ENCODE measurements at regions not wholly inside any gene's neighbourhood (a gene's known extent, or its start where the extent isn't known, plus 50 kb on each side); places are given as distances from the start of the nearest gene placed in this dataset.

DNA sequence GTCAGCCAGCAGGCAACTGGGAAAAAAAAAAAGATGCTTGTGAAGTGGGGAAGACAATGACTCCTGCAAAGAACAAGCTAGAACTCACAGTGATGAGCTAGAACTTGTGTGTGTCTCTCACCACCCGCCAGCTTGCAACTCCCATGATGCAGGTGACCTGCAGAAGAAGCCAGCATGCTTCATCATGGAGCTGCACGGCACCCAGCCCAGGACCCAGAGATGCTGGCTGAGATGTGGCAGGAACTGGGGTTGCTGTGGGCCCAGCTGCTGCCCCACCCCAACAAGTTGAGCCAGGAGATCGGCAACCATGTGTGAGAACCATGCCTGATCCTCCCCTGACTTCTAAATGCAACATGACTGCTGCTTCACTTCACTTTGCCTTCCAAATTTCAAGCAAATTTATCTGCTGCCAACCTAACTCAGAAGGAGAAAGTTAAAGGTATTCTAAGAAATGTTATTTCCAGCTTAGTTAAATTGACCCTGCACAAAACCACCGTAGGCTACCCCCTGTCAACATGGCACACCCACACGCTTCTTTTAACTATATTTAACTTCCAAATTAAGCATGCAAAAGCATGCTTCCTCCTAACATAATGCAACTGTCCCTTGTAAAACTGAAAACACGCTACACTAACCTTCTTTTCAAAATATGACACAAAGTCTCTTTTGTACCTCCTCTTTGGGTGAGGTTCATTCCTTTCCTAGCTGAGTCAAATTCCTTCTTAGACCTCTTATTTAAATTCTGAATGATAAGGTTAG is 166.0 kb upstream of the IGSF21 start:
- no peak for DNase-seq (ENCODE audit: low read depth)
- no peak overlapping the region for H3K4me3 ChIP-seq (replicated peaks; ENCODE audit: low read depth, low read length)
- TF ChIP-seq, protein P1, sequence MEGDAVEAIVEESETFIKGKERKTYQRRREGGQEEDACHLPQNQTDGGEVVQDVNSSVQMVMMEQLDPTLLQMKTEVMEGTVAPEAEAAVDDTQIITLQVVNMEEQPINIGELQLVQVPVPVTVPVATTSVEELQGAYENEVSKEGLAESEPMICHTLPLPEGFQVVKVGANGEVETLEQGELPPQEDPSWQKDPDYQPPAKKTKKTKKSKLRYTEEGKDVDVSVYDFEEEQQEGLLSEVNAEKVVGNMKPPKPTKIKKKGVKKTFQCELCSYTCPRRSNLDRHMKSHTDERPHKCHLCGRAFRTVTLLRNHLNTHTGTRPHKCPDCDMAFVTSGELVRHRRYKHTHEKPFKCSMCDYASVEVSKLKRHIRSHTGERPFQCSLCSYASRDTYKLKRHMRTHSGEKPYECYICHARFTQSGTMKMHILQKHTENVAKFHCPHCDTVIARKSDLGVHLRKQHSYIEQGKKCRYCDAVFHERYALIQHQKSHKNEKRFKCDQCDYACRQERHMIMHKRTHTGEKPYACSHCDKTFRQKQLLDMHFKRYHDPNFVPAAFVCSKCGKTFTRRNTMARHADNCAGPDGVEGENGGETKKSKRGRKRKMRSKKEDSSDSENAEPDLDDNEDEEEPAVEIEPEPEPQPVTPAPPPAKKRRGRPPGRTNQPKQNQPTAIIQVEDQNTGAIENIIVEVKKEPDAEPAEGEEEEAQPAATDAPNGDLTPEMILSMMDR (IDR thresholded peaks at IDR 0.05; ENCODE audit: low read length, missing control alignments) = no peak

DNA sequence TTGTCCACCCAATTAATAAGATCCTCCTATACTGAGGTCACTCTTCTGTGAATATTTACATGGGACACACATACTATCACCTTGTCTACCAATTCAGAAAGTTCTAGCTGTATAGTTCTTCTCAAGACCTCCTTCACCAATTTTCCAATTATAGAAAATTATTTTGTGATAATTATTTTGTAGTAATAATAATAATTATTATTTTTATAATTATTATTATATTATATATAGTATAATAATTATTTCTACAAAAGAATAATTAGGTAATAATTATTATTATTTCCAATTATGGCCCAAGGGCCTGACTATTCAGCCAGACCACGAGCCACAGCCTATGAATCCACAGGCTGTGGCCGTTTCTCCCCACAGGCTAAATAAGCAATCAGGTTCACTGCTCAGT is 164.1 kb upstream of the IGSF21 start:
- no peak overlapping the region for H3K4me3 ChIP-seq (replicated peaks; ENCODE audit: low read depth, low read length)
- no peak for DNase-seq (ENCODE audit: low read depth)
- TF ChIP-seq, protein P1 (IDR thresholded peaks at IDR 0.05; ENCODE audit: low read length, missing control alignments) = no peak

DNA sequence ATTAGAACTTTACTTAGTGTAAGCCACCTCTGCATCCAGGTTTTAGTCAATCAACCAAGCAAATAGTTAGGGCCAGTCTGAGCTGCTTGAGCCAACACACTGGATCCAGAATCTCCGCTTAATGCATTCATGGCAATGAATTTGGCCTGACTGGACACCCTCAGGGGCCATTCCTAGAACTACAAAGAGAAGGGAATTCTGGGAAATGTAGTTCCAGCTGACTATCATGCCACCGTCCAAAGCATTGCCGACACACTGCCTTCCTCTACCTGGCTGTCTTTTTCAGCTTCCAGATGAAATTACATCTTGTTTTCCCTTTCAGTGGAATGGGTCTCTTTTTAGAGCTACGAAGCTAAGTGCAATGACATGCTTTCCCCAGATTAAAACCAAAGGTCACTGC is 163.0 kb upstream of the IGSF21 start:
- no peak for DNase-seq (ENCODE audit: low read depth)
- no peak overlapping the region for H3K4me3 ChIP-seq (replicated peaks; ENCODE audit: low read depth, low read length)
- TF ChIP-seq, protein P1 (IDR thresholded peaks at IDR 0.05; ENCODE audit: low read length, missing control alignments) = no peak

DNA sequence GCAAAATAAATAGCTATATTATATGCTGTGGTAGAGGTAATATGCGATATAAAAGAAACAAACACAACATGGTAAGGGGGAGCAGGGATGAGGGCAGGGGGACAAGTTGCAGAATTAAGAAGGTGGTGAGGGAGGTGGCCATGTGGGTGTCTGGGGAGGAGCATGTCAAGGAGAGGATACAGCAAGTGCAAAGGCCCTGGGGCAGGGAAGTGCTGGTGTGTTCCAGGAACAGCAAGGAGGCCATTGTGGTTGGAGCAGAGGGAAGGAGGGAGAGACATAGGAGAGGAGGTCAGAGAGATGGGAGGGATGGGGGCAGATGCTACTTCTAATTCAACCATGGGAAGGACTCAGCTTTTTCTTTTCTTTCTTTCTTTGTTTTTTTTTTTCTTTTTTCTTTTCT is 161.2 kb upstream of the IGSF21 start:
- H3K4me3 ChIP-seq (replicated peaks; ENCODE audit: low read depth, low read length) = no peak overlapping the region
- TF ChIP-seq, protein P1 (IDR thresholded peaks at IDR 0.05; ENCODE audit: low read length, missing control alignments) = no peak
- DNase-seq (ENCODE audit: low read depth) = no peak

DNA sequence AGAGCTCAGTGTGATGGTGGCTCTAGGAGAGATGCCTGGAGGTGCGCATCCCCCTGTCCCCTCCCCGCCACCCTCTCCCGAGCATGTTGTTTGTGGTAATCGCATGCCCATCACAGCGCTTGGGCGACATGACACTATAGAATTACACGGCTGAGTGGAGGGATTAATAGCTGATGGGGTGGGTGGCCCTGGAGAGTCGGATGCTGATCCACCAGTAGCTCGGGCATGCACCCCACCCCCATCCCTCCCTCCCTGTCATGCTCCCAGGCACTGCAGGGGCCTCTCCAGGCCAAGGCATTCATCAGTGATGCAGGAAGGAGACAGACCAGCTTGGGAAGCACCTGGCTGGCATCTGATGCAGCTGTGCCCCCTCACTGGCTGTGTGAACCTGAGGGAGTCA is 159.0 kb upstream of the IGSF21 start:
- H3K4me3 ChIP-seq (replicated peaks; ENCODE audit: low read depth, low read length) = no peak overlapping the region
- DNase-seq (ENCODE audit: low read depth) = no peak
- TF ChIP-seq, protein P1 (IDR thresholded peaks at IDR 0.05; ENCODE audit: low read length, missing control alignments) = no peak

DNA sequence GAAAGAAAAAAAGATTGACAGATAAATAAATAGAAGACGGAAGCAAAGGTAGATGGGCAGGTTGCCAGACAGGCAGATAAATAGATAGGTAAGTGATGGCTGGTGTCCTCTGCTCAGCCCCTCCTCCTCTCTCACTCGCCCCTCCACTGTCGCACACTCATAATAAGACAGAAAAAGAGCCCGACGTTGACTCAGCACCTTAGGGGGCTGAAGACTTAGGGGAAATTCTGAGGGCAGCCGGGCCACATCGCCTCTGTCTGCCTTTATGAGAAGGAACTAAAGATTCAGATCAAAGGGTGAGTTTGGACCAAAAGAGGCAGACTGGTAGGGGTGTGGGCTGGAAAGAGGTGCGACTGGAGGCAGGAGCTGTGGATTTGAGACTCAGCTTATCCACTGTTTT is 158.1 kb upstream of the IGSF21 start:
- no peak overlapping the region for H3K4me3 ChIP-seq (replicated peaks; ENCODE audit: low read depth, low read length)
- no peak for DNase-seq (ENCODE audit: low read depth)
- TF ChIP-seq, protein P1 (IDR thresholded peaks at IDR 0.05; ENCODE audit: low read length, missing control alignments) = no peak

DNA sequence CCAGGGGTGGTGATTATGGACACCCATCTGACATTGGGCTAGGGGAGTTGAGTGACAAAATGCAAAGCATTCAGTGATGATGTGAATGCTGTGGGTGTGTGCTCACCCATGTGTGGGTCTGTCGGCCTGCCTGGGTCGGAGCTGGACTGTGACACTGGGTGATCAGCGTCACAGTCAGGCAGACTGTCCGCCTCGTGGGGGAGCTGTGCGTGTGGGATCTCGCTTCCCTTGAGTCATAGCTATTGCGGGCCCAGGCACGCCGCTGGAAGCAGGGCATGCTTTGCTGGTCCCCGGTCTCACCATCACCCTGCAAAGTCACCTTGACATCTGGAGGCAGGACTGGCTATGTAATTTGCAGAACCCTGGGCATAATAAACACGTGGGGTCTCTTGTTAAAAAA is 156.9 kb upstream of the IGSF21 start:
- no peak overlapping the region for H3K4me3 ChIP-seq (replicated peaks; ENCODE audit: low read depth, low read length)
- no peak for DNase-seq (ENCODE audit: low read depth)
- TF ChIP-seq, protein P1 (IDR thresholded peaks at IDR 0.05; ENCODE audit: low read length, missing control alignments) = no peak

Data from fibroblast of pulmonary artery (primary cell).